HG02610 (cell line): ENCODE measurements at regions not wholly inside any gene's neighbourhood (a gene's known extent, or its start where the extent isn't known, plus 50 kb on each side); places are given as distances from the start of the nearest gene placed in this dataset.

ENCODE experiments used
- ATAC-seq: cut with Tn5 transposase; IDR thresholded peaks from one replicate; pipeline ENCODE4 v1.9.1; 2021; ENCODE audit warnings: mild to moderate bottlenecking, moderate library complexity; ENCODE audit not compliant: unreplicated experiment

DNA sequence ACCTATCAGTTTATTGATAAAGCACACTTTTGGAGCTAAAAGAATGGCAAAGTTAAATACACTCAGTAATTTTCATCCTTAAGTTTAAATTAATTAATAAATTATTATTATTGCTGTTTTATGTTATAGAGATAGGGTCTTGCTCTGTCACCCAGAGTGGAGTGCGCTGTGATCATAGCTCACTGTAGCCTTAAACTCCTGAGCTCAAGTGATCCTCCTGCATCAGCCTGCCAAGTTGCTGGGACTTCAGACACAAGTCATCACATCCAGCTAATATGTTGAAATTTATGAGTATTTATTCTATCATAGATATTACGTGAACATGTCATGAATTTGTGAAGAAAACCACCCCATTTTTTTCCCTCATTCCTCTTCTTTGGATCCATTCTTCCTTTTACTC, 64.2 kb downstream of the GJA1 start:
- ATAC-seq, result no peak

DNA sequence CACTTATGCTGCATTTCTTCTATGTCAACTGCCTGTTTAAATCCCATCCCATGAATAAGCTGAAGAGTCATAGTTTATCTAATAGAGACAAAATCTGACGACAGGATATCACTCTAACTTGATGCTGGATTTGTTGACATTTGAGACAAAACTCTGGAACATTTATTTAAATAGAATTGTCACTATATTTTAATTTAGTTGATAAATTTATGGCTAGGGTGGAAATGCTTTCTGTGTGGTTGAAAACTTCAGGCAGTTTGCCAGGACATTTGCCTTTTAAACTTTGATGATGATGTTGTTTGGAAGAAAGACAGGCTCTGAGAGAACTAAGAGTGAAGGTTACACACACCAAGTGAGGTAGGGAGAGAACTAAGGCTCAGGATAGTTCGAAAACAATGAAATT, 68.1 kb downstream of the GJA1 start:
- no peak for ATAC-seq

DNA sequence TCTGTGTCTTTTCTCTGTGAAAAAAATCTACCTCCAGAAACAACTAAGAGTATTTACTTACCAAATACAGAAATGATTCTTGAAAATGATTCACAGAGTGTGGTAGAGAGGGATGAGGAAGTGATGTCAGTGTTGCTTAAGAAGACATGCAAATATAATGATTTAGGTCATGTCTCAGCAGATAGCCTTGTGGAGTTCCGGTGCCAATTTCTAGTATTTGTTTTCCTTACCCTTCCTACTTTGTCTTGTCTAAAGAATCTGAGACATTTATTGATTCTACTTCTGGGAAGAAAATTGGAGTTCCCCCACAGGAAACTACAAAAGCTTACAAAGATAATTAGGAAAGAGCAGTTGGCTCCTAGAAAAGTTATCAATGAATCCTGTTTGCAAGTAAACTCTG, 68.8 kb downstream of the GJA1 start:
- no peak for ATAC-seq

DNA sequence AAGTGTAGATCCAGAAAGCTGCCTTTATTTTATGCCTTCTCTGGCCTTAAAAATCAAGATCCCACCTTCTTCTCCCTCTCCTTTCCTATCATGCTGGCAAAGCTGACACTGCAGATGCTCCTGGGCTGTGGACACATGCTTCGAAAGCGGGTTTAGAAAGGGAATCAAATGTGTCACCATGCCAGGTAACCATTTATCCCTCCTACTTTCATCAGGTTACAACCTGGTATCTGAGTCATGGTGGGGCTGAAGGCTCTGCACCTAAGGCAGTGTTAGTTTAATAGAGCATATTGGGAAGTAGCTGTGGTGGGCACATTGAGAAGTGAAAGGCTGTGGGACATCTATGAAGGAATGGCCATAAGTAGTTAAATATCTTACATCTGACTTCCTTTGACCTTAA, 69.8 kb downstream of the GJA1 start:
- ATAC-seq, result no peak

DNA sequence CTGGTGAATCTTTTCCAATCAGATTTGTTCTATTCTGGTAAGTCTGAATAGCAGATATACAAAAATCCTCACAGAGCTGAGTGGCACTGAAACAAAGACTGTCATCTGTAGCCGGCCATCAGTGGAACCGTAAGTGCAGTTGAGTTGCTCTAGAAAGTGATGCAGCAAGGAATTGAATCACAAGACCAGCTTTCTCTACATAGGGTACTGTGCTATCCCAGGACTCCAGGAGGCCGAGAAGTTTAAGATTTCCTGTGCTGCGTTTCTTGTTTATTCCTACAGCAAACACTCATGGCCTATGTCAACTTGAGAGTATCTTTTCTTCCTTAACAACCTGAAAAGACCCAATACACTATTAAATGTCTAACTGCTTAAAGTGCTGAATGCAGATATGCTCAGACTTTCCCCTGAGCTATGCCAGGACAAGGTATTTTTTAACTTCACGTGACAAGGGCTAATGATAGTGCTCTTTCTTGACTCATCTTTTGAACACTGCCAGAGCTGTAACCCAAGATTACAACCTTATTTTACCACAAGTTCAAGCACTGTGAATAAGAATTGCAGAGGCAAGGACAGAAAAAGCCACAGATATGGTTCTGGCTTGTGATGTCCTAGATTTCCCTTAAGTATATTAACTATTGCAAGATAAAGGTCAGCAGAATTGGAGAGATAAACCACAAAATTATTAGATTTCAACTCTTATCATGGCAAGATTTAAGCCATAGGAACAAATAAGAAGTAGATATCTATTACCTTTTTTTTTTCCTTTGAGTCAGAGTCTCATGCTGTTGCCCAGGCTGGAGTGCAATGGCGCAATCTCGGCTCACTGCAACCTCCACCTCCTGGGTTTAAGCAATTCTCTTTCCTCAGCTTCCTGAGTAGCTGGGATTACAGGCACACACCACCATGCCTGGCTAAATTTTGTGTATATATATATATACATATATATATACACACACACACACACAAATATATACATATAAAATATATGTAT, 71.6 kb downstream of the GJA1 start:
- ATAC-seq, result no peak

DNA sequence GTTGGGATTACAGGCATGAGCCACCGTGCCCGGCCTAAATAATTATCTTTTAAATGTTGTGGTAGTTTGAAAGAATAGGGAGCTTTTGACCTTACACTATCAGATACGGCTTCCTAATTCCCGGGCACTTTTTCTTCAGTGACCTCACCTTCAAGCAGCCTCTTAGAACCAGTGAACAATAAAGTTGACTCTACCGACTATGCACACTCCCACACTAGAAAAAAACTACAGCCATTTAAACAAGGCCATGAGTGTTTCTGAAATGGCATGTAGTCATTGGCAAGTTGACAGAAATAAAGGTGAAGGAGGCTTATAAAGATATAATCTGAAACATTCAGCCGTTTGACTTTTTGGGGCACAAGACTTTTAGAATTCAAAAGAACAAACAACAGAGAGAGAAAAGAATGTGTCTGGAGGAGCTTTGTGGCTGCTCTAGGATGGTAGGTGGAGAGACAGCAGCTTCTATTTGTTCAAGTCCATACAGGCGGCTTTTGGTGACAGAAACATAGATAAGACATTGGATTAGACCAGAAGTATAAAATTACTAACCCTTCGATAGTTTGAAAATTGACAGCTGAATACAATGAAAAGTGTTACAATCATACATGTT, 75.2 kb downstream of the GJA1 start:
- ATAC-seq, result no peak

DNA sequence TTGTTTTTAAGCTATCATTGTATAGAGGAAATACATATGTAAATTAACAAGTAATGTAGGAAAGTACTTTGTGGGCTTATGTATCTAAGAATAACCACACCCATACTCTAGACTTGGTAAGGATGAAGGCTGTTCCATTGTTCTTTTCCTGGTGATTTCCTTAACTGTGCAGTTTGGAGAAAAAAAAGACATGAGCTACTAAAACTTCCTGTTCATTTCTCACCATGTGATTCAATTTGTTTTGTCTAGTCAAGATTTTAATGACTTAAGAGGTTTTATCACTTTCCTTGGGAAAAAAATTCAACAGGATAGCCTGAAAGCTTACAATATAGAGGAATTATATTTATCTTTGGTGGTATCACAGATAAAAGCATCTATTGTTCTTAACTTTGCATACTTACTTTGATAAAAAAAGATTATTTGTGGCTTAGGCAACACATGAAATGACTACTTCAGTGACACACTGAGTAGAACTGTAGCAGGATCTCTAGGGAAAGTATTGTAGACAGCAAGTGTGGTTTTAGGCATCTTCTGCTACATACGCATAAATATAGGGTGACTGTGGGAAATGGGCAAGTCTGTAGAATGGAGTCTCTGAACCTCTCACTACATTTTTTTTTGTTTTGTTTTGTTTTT, 80.3 kb downstream of the GJA1 start:
- no peak for ATAC-seq

DNA sequence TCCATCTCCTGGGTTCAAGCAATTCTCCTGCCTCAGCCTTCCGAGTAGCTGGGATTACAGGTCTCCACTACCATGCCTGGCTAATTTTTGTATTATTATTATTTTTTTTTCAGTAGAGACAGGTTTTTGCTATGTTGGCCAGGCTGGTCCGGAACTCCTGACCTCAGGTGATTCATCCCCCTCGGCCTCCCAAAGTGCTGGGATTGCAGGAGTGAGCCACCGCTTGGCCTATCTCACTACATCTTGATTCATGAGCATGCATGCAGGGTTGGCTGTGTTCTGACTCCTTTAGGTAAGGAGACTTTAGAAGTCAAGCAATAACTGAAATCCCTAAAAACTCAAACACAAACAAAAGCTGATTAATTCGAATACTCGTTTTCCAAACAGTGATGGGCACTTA, 80.9 kb downstream of the GJA1 start:
- no peak for ATAC-seq

DNA sequence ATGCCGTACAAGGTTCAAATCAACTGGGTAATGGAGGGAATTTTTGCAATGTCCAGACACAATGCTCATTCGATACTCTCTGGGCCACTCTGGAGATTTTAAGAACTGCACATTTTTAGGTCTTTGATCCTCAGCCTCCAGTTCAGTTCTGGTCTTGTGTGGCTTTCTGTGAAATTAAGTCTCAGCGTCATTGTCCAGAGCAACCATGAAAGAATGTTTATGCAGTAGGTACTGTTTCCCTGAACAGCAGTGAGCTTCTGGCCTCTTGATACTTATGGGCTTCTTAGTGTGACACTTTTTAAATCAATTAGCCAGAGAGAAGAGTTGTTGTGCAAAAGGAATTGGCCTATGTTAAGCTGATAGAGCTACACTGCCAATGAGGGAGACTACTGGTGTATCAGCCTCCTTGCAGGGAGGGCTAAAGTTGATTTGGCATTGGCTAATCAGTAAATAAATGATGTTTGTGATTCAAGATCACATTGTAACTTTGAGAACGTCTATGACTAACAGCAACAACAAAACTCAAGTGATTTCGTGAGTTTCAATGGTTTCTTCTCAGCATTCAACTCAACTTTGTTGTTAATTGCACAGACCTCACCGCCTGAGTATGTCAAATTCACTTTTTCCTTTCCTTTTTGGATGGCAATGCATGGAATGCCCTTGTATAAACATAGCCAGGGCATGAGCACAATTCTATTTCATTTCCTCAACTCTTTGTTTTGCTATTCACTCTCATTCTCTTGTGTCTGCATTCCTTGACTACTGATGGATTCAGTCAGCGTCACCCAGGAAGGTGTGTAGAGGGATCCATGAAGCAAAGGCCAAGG, 85.1 kb downstream of the GJA1 start:
- no peak for ATAC-seq

DNA sequence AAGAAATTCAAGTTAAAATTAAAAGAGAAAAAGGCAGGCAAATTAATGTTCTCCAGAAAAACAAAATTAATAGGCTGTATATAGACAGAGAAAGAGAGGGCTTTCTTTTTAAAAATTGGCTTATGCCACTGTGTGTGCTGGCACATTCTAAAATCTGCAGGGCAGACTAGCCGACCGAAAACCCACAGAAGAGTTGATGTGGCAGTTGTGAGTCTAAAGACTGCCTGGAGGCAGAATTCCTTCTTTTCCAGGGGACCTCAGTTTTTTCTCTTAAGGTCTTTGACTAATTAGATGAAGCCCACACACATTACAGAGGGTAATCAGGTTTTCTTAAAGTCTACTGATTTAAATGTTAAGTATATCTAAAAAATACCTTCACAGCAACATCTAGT, 85.7 kb downstream of the GJA1 start:
- no peak for ATAC-seq

DNA sequence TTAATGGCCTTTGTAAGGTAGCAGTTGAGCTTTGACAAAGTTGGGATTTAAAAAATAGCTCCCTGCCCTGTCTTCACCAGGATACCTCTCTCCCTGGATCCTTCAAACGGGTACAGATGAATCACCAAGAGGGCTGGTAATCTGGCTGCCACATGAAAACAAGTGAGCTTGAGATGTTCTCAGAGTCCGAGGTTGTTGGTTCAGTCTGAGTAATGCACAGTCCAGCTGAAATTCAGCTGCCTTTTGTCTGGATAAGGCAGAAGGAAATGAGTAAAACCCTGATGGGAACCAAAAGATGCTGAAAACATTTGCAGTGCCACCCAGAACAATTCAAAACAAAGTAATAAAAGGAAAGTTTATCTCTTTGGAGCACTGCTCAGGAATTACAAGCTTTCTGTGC, 86.8 kb downstream of the GJA1 start:
- no peak for ATAC-seq

DNA sequence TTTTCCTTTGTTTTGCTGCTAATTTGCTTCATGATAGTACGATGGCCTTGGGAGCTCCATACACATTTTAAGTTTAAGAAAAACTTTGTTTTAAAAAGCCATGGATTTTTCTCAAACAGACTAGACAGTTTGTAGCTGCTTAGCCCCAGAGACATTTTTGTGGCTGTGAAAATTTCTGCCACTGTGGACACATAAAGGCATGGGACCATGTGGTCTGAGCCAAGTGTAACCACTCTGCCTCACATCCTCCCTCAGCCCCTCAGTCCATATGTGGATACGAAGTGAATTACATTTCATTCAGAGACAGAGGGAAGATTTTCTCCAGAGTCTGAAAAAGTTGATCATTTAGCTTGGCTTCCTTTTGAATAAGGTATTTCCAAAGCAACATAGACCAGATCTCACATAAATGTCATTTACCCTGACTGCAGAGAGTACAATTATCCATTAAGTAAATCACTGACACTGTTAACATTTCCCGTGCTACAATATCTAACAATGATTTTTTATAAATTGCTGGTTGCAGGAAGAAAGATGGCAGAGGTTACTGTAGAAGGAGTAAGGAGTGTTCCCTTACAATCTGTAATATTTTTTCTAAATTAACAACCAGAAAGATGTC, 87.4 kb downstream of the GJA1 start:
- ATAC-seq, result no peak

DNA sequence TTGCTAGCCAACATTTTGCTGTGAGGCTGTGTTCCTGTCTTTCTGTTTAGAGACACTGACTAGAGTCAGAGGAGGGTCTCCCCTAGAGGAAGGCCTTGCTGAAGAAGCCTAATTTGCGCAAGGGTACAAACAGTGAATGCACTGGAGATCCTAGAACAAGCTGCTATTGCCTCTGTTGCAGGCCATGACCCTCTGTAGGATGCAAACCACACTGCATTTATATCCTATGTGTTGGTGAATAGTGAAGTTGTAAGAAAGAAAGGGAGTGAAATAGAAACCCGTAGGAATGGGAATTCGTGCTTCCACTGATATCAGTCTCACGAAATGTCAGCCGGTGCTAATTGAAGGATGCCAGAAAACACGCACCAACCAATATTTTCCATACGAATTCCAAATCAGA, 88.2 kb downstream of the GJA1 start:
- ATAC-seq, result no peak

DNA sequence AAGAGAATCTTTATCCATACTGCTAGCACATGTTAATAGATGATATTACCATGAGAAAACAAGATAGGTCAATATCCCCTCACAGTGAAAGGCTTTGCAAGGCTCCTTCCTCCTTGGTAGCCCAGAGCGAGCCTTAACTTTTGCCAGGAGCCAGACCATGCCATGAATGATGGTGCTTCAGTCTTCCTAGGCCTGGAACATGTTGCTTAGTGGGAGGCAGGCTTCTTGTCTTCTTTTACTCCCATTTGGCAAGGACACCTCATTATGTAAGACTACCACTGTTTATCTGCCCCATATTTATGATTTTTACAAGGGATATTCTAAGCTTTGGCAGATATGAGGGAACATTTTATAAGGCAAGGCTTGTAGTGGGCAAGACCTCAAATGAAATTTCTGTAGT, 90.8 kb downstream of the GJA1 start:
- no peak for ATAC-seq

DNA sequence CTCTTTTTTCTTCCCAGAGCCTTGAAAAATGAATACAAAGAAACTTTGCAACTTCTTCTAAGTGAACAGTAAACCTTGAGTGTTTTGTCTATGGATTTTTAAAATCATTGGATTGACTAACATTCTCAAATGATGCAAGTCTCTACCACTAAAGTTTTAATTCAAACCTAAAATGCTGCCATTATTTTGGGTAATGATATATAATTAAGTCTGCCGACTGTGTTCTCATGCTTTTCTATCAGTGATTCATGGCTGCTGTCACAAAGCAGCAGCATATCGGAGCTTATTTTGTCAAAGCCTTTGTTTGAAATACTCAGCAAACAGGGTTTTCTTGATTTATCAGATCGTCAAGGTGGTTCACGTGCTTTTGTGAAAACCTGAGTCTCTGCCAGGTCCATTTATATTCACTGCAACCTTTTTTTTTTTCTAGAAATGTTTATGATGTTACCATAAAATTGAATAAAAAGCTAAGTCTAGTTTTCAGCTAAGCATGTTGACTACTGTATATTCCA, 96.3 kb downstream of the GJA1 start:
- ATAC-seq, result no peak

DNA sequence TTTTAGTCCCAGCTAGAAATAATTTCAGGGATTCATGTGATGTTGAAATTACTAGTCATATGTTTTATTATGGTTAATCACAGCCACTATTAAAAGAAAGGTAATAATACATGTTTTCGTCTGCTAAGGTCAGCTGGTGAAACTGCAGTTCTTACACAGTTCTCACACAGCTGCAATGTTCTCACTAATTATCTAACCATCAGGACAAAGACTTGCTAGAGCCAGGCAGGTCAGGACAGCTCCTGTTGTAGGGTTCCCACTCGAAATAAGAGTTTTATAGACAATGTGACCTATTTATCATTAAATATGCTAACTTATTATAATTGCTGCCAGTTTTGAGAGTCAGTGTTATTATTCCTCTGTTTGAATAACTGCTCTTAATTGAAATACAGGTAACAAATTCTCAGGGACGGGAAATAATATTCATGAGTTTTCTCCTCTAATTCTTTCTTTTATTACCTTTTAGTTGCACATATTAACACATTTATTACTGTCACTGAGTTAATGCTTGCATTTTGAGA, 97.9 kb downstream of the GJA1 start:
- no peak for ATAC-seq

DNA sequence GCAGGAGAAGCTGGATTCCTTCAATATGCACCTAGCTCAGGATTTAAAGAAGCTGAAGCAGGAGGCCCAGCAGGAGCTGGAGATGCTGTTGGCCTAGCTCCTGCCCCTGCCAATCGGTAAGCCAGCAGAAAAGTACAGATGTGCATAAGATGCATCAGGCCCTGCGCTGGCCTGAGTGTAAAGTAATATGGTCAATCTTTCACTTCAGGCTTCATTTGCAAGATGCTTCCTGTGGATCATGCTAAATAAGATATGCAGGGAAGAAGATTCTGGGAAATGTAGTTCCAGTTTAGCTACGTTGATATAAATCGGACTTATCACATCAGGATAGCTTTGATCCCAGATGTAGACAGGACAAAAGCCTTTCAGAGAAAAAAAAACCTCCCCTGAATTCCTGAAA, 100.3 kb downstream of the GJA1 start:
- ATAC-seq, result no peak

DNA sequence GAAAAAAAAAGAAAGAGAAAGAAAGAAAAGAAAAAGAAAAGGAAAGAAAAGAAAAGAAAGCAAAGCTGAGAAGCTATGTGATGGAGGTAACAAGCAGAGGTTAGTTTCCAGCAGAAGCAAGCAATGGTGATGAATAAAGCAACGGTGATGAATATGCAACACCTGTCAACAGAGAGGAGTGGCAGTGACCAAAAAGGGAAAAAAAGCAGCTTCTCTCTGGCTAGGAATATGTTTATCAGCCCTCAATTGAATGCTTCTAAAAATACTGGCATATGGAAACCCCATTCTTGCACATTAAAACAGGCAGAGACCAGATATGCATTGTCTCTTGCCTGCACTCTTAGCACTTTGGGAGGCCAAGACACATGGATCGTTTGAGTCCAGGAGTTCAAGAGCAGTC, 100.9 kb downstream of the GJA1 start:
- ATAC-seq, result no peak

DNA sequence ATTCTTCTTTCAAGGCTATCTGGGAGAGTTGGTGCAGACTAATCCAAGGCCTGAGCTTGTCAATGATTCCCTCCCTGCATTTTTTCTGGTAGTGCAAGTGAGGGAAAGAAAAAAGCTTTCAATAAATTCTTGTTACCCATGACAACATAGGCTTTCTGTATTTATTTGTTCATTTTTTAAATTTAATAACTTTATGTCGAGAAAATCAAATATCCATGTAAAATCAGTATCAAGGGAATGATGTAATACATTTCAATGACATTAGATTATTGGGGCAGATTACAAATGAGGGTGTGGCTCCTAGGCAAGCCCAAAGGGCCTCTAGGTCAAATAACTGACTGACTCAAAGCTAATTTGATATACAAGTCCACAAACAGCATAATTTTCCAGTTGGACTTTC, 104.0 kb downstream of the GJA1 start:
- no peak for ATAC-seq

DNA sequence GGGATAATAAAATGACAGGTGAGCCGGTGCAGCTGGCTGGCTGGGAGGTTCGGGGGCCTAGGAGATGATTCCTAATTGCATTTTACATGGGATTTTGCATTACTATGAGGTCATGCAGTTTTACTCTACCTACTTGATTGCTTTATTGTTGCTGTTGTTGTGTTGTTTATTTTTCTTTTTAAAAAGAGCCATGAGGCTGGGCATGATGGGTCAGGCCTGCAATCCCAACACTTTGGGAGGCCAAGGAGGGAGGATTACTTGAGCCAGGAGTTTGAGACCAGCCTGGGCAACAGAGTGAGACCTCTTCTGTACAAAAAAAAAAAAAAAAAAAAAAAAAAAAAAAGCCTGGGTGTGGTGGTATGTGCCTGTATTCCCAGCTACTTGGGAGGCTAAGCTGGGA, 104.8 kb downstream of the GJA1 start:
- ATAC-seq, result no peak
